ENCODE measurements at regions not wholly inside any gene's neighbourhood (a gene's known extent, or its start where the extent isn't known, plus 50 kb on each side); places are given as distances from the start of the nearest gene placed in this dataset.

DNA sequence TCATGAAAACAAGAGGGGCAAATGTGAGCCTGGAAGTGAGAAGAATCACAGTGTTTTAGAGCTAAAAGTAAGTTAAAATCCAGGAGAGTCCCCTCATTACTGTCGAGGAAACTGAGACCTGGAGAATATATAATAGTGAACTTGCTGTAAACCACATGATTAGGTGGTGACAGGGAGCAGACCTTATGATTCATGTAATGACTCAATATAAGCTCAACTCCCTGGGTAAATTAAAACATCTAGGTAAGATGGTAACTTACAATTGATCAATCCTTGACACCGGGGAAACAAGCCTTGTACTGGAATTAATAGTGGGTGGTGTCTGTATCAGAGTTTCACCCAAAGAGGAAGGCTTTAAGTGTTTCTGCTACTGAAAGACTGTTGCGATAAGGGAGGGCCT, 269.3 kb downstream of the SNAPC1 start:
- H3K4me1 ChIP-seq (ENCODE audit: insufficient read depth, low read length), result no peaks in the 10 kb centered on the region
- H2BK120ac ChIP-seq (ENCODE audit: low read depth, low read length, poor library complexity, severe bottlenecking), result no peak overlapping the region
- no peaks in the 10 kb centered on the region for H4K20me1 ChIP-seq (ENCODE audit: control insufficient read depth, insufficient read depth, insufficient read length)
- H3K14ac ChIP-seq (ENCODE audit: insufficient read depth, low read length), result no peak overlapping the region
- H2BK20ac ChIP-seq (ENCODE audit: low read depth, low read length, poor library complexity, severe bottlenecking), result no peak overlapping the region
- WGBS (ENCODE audit: extremely low coverage, insufficient read length, low lambda C conversion rate), result no CpG with 5 or more reads among the region's 3 CpGs
- no peaks in the 10 kb centered on the region for H3K79me1 ChIP-seq (ENCODE audit: insufficient read depth, low read depth, low read length, poor library complexity, severe bottlenecking)
- H2AK5ac ChIP-seq (ENCODE audit: insufficient read length, low read length), result no peak overlapping the region
- H4K8ac ChIP-seq (replicated peaks; ENCODE audit: insufficient read length, low read depth, low read length), result no peak overlapping the region
- H3K9me3 Mint-ChIP-seq, result no peaks in the 10 kb centered on the region; a peak in 2 of 5 replicates
- no peak overlapping the region for H4K5ac ChIP-seq (ENCODE audit: insufficient read length, low read depth, low read length)
- no peak overlapping the region for H2AFZ ChIP-seq (ENCODE audit: low read length)
- H3K4ac ChIP-seq (ENCODE audit: low read depth, low read length), result no peak overlapping the region
- no peak overlapping the region for H3K23ac ChIP-seq (ENCODE audit: insufficient read length, low read depth, low read length)
- H3K4me2 ChIP-seq (ENCODE audit: insufficient read depth, insufficient read length, low read length), result no peak overlapping the region
- H3K4me3 Mint-ChIP-seq, result no peak overlapping the region
- no peak overlapping the region for H3K18ac ChIP-seq (ENCODE audit: insufficient read length, low read depth, low read length)
- no peaks in the 10 kb centered on the region for H3K23me2 ChIP-seq (ENCODE audit: insufficient read length, low read depth, low read length, poor library complexity, severe bottlenecking)
- no peak overlapping the region for H4K91ac ChIP-seq (ENCODE audit: insufficient read length, low read depth, low read length)
- H3K27me3 Mint-ChIP-seq (ENCODE audit: low read depth), result no peaks in the 10 kb centered on the region
- TF ChIP-seq, protein P1, sequence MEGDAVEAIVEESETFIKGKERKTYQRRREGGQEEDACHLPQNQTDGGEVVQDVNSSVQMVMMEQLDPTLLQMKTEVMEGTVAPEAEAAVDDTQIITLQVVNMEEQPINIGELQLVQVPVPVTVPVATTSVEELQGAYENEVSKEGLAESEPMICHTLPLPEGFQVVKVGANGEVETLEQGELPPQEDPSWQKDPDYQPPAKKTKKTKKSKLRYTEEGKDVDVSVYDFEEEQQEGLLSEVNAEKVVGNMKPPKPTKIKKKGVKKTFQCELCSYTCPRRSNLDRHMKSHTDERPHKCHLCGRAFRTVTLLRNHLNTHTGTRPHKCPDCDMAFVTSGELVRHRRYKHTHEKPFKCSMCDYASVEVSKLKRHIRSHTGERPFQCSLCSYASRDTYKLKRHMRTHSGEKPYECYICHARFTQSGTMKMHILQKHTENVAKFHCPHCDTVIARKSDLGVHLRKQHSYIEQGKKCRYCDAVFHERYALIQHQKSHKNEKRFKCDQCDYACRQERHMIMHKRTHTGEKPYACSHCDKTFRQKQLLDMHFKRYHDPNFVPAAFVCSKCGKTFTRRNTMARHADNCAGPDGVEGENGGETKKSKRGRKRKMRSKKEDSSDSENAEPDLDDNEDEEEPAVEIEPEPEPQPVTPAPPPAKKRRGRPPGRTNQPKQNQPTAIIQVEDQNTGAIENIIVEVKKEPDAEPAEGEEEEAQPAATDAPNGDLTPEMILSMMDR (conservative IDR thresholded peaks at IDR 0.05), result no peak
- H3K9me3 ChIP-seq (ENCODE audit: control insufficient read depth, low read depth, low read length), result no peaks in the 10 kb centered on the region
- H3K27ac Mint-ChIP-seq, result no peak overlapping the region
- H2BK12ac ChIP-seq (ENCODE audit: insufficient read length, low read depth, low read length), result no peak overlapping the region
- no peak overlapping the region for H3K9ac ChIP-seq (ENCODE audit: extremely low read depth, insufficient read length, low read length)
- H3K56ac ChIP-seq (ENCODE audit: insufficient read length, low read depth, low read length), result no peak overlapping the region
- no peak overlapping the region for H3T11ph ChIP-seq (ENCODE audit: low read length)
- no peaks in the 10 kb centered on the region for H3K79me2 ChIP-seq (ENCODE audit: insufficient read depth, low read length)
- no peaks in the 10 kb centered on the region for H3K4me1 Mint-ChIP-seq
- no peaks in the 10 kb centered on the region for H3K36me3 Mint-ChIP-seq (ENCODE audit: insufficient read depth in 1 of 3, low read depth in 3 of 3)
- no peak for DNase-seq
- H2BK15ac ChIP-seq (ENCODE audit: low read depth, low read length), result no peak overlapping the region
- H3K27ac ChIP-seq (ENCODE audit: insufficient read length, low read depth, low read length), result no peak overlapping the region
- no peak overlapping the region for H2BK5ac ChIP-seq (ENCODE audit: insufficient read length, low read length)
- no peaks in the 10 kb centered on the region for H3K27me3 ChIP-seq (ENCODE audit: insufficient read depth, low read length)

Data from H9 (cell line).